ENCODE measurements at regions not wholly inside any gene's neighbourhood (a gene's known extent, or its start where the extent isn't known, plus 50 kb on each side); places are given as distances from the start of the nearest gene placed in this dataset.

DNA sequence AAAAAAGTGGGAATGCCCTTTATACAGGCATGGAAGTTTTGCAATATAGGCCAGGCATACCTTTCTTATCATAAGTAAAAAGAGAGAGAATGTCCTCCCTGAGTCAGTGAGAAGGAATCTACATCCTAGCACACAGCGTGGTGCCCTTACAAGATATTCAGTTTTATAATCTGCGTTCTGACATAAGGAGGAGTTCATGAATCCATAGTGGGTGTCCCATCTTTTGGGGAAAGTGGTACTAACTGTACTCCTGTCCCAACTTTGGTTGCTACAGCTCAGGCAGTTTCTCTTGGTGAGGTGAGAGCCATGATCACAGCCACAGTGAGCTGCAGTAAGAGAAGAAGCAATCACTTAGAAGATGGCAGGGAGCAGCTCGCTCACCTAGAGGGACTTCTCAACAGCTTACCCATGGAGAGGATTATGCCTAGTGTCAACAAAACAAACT is 332.9 kb downstream of the BCAT1 start:
- Histone ChIP-seq H3K4me3 (ENCODE audit: low read depth, low read length) (no peak overlapping the region), H3K27me3 (ENCODE audit: control insufficient read depth, insufficient read depth, low read length) (no peaks in the 10 kb centered on the region), H3K36me3 (ENCODE audit: control insufficient read depth, insufficient read depth, low read length) (no peaks in the 10 kb centered on the region)
- POLR2A ChIA-PET: no interaction called here
- no peak for DNase-seq (ENCODE audit: low read depth)
- CTCF ChIA-PET: no interaction called here
- TF ChIP-seq, protein P1, sequence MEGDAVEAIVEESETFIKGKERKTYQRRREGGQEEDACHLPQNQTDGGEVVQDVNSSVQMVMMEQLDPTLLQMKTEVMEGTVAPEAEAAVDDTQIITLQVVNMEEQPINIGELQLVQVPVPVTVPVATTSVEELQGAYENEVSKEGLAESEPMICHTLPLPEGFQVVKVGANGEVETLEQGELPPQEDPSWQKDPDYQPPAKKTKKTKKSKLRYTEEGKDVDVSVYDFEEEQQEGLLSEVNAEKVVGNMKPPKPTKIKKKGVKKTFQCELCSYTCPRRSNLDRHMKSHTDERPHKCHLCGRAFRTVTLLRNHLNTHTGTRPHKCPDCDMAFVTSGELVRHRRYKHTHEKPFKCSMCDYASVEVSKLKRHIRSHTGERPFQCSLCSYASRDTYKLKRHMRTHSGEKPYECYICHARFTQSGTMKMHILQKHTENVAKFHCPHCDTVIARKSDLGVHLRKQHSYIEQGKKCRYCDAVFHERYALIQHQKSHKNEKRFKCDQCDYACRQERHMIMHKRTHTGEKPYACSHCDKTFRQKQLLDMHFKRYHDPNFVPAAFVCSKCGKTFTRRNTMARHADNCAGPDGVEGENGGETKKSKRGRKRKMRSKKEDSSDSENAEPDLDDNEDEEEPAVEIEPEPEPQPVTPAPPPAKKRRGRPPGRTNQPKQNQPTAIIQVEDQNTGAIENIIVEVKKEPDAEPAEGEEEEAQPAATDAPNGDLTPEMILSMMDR (IDR thresholded peaks at IDR 0.05; ENCODE audit: insufficient read depth, low read depth, low read length): no peak

DNA sequence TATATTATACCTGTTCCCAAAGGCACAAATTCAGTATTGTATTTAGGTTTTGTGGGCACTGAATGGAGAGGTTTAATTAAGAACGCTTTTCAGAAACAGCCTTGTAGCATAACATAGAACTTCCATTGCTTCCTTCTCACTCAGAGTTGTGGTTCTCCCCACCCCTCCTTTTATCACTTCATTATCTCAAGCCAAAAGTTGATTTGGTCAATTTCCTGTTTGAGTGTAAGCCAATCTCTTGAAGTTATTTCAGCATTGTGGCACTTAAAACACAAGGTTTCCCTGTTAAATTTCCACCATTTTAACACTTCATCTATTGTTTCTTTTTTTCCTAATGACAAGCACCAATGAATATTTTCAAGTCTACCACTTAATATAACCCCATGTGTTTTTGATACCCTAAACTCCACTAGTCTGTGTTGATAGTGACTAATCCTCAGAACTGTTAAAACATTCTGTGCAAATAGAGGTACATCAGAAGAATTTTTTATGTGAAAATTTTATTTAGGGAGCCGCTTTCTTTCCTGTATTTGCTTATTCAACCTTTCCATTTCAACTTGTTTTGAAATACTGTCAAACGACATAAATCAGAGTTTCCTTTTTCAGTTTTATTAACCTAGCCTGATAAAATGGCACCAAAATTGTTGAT is 340.1 kb downstream of the BCAT1 start:
- TF ChIP-seq, protein P1 (IDR thresholded peaks at IDR 0.05; ENCODE audit: insufficient read depth, low read depth, low read length): no peak
- ChIA-PET POLR2A (no interaction called here), CTCF (no interaction called here)
- no peaks in the 10 kb centered on the region for H3K36me3 ChIP-seq (ENCODE audit: control insufficient read depth, insufficient read depth, low read length)
- no peak overlapping the region for H3K4me3 ChIP-seq (ENCODE audit: low read depth, low read length)
- DNase-seq (ENCODE audit: low read depth): no peak
- H3K27me3 ChIP-seq (ENCODE audit: control insufficient read depth, insufficient read depth, low read length): no peaks in the 10 kb centered on the region

DNA sequence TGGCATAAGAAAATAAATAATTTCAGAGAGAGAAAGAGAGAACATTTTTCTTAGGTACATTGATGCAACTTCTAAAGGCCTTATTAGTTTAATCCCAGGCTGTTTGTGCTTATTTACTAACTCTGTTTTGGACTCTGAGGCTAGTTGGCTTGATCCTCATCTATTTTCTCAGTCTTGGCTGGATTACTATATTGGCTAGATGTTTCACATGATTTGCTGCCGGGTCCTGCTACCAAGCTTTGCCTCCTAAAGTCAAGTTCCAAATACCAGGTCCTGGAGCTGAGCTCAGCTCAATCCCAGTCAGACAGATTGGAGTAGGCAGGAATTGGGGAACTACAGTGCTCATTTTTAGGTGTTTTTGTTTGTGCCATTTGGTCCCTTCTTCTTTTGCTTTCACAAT is 340.8 kb downstream of the BCAT1 start:
- H3K4me3 ChIP-seq (ENCODE audit: low read depth, low read length): no peak overlapping the region
- POLR2A ChIA-PET: no interaction called here
- TF ChIP-seq, protein P1 (IDR thresholded peaks at IDR 0.05; ENCODE audit: insufficient read depth, low read depth, low read length): no peak
- no peaks in the 10 kb centered on the region for H3K36me3 ChIP-seq (ENCODE audit: control insufficient read depth, insufficient read depth, low read length)
- CTCF ChIA-PET: no interaction called here
- no peak for DNase-seq (ENCODE audit: low read depth)
- no peaks in the 10 kb centered on the region for H3K27me3 ChIP-seq (ENCODE audit: control insufficient read depth, insufficient read depth, low read length)

DNA sequence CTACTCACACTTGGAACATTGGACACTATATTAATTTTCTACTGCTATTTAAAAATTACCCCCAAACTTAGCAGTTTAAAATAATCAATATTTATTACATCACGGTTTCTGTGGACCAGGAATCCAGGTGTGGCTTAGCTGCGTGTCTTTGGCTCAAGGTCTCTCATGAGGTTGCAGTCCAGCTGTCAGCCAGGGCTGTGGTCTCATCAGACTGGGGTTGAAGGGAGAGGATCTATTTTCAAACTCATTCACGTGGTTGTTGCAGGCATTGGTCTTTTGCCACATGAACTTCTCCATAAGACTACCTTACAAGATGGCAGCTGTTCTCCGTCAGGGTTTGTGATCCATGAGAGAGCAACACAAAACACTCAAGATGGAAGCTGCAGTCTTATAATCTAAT is 343.0 kb downstream of the BCAT1 start:
- CTCF ChIA-PET: interaction anchor here (1.0 kb wide), 1 partner anchor 9 kb away, joined by 3 read pairs; no protein-coding TSS in a partner anchor
- TF ChIP-seq, protein P1 (IDR thresholded peaks at IDR 0.05; ENCODE audit: insufficient read depth, low read depth, low read length): no peak
- POLR2A ChIA-PET: no interaction called here

DNA sequence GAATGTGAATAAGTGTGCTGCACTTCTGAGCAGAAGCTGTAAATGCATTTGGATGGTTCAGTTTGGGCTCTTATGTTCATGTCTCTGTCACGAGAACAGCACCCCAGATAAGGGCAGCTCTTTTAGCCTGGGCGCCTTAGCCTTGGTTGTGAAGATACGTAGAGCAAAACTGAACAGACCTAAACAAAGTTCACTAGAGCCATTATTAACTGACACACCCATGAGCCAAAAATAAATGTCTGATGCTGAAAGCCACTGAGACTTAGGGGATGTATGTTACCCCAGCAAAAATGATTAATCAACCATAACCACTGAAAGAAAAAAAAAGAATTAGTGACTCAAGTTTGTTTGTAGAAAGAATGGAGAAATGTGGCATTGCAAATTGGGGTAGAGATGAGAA is 343.4 kb downstream of the BCAT1 start:
- TF ChIP-seq, protein P1 (IDR thresholded peaks at IDR 0.05; ENCODE audit: insufficient read depth, low read depth, low read length): no peak
- ChIA-PET POLR2A (no interaction called here), CTCF (interaction anchor here (0.6 to 1.0 kb wide), 2 partner anchors 10 to 132 kb away, joined by 3 read pairs; no protein-coding TSS in a partner anchor)
- Histone ChIP-seq H3K36me3 (ENCODE audit: control insufficient read depth, insufficient read depth, low read length) (no peaks in the 10 kb centered on the region), H3K27me3 (ENCODE audit: control insufficient read depth, insufficient read depth, low read length) (no peaks in the 10 kb centered on the region), H3K4me3 (ENCODE audit: low read depth, low read length) (no peak overlapping the region)
- DNase-seq (ENCODE audit: low read depth): no peak

More for the DNA sequence above, 343.0 kb downstream of the BCAT1 start:
- no peaks in the 10 kb centered on the region for H3K27me3 ChIP-seq (ENCODE audit: control insufficient read depth, insufficient read depth, low read length)
- no peaks in the 10 kb centered on the region for H3K36me3 ChIP-seq (ENCODE audit: control insufficient read depth, insufficient read depth, low read length)
- no peak overlapping the region for H3K4me3 ChIP-seq (ENCODE audit: low read depth, low read length)
- DNase-seq (ENCODE audit: low read depth): no peak
